T-cell (primary cell): ENCODE measurements at regions not wholly inside any gene's neighbourhood (a gene's known extent, or its start where the extent isn't known, plus 50 kb on each side); places are given as distances from the start of the nearest gene placed in this dataset.

Experiments used
- ATAC-seq, 4 experiments: fragments of 200-7000 bp in 3 of 4; fragments of 150-1000 bp in 1 of 4; cut with Tn5 transposase; replicated peaks in 1 of 4; 1 replicate in 3 of 4; 2 replicates in 1 of 4; pipeline ENCODE4 v1.10.0; 2021; ENCODE audit warnings: moderate library complexity in 3 of 4, mild to moderate bottlenecking in 2 of 4, moderate number of reproducible peaks in 1 of 4
- CTCF ChIA-PET, 2 donors: fragments of 300-600 bp; sonication (Branson Sonifier 250); formaldehyde crosslinking; loops; one replicate each; lab custom pipeline; 2022; ENCODE audit warnings: antibody characterized with exemption in 2 of 2; lab: Charles Lee
- POLR2A ChIA-PET, 2 donors: fragments of 300-600 bp; sonication (Branson Sonifier 250); formaldehyde crosslinking; loops; one replicate each; lab custom pipeline; 2022; ENCODE audit warnings: antibody characterized with exemption in 2 of 2; lab: Charles Lee
- DNase-seq, 35 experiments: peaks; one replicate each; pipeline versions ENCODE4 v3.0.0 to v3.0.0-alpha.2; 2013 to 2023
- H3K27ac ChIP-seq: one replicate; pipeline ENCODE4 v1.5.1; 2013; ENCODE audit warnings: low read length
- H3K27me3 ChIP-seq, 2 experiments: replicated peaks in 1 of 2; 1 replicate in 1 of 2; 2 replicates in 1 of 2; pipeline versions ENCODE4 v1.6.1 to v1.7.0; 2013; ENCODE audit warnings: low read length in 1 of 2, mixed read lengths in 1 of 2; ENCODE audit not compliant: control insufficient read depth in 2 of 2, insufficient read depth in 2 of 2; ENCODE audit errors: extremely low read depth in 1 of 2
- H3K36me3 ChIP-seq, 2 donors: 1 replicate in 1 of 2; 2 replicates in 1 of 2; pipeline versions ENCODE4 v1.6.1 to v1.7.0; 2013; ENCODE audit warnings: low read length in 1 of 2; ENCODE audit not compliant: control insufficient read depth in 2 of 2, insufficient read depth in 1 of 2; ENCODE audit errors: extremely low read depth in 1 of 2
- H3K4me1 ChIP-seq, 2 experiments: 1 replicate in 1 of 2; 2 replicates in 1 of 2; pipeline versions ENCODE4 v1.6.1 to v1.7.0; 2013; ENCODE audit warnings: low read length in 2 of 2, mixed read lengths in 1 of 2; ENCODE audit not compliant: insufficient read depth in 2 of 2, control insufficient read depth in 1 of 2; ENCODE audit errors: extremely low read depth in 1 of 2
- H3K4me3 ChIP-seq, 2 donors: 1 replicate in 1 of 2; 2 replicates in 1 of 2; pipeline versions ENCODE4 v1.5.1 to v1.7.0; 2013; ENCODE audit warnings: mild to moderate bottlenecking in 2 of 2, low read length in 1 of 2, moderate library complexity in 1 of 2; ENCODE audit not compliant: control insufficient read depth in 1 of 2; ENCODE audit errors: extremely low read depth in 1 of 2
- H3K9me3 ChIP-seq: 2 replicates; pipeline ENCODE4 v1.7.0; 2013
- H3K27ac Mint-ChIP-seq, 2 donors: one replicate each; pipeline ENCODE4 v1.8.0; 2020 to 2021; ENCODE audit warnings: mild to moderate bottlenecking in 2 of 2, mixed read lengths in 2 of 2
- H3K27me3 Mint-ChIP-seq, 2 donors: one replicate each; pipeline ENCODE4 v1.8.0; 2021 to 2022; ENCODE audit warnings: mixed read lengths in 2 of 2
- H3K36me3 Mint-ChIP-seq: one replicate; pipeline ENCODE4 v1.8.0; 2021; ENCODE audit warnings: mixed read lengths
- H3K4me1 Mint-ChIP-seq, 3 donors: one replicate each; pipeline ENCODE4 v1.8.0; 2020 to 2022; ENCODE audit warnings: mixed read lengths in 3 of 3, mild to moderate bottlenecking in 1 of 3
- H3K4me3 Mint-ChIP-seq, 3 donors: one replicate each; pipeline ENCODE4 v1.8.0; 2020 to 2022; ENCODE audit warnings: mild to moderate bottlenecking in 3 of 3, mixed read lengths in 3 of 3, moderate library complexity in 3 of 3
- H3K9me3 Mint-ChIP-seq, 3 donors: one replicate each; pipeline ENCODE4 v1.8.0; 2020 to 2022; ENCODE audit warnings: mixed read lengths in 3 of 3
- WGBS: methylation state at CpG from one replicate; pipeline ENCODE4 v1.1.5; 2013; ENCODE audit warnings: missing lambda C conversion rate; ENCODE audit not compliant: insufficient coverage; 5-methylcytosine and 5-hydroxymethylcytosine counted together

- Histone ChIP-seq H3K27ac (no peak overlapping the region), H3K36me3 (no peaks in the 10 kb centered on the region), H3K4me1 (no peaks in the 10 kb centered on the region), H3K27me3 (no peaks in the 10 kb centered on the region), H3K4me3 (no peak overlapping the region), H3K9me3 (no peaks in the 10 kb centered on the region)
- ChIA-PET POLR2A (interaction anchor here in 1 of 2 donors (0.6 kb wide), 1 partner anchor 13 kb away, joined by 4 read pairs; no protein-coding TSS in a partner anchor), CTCF (no interaction called here)
- H3K27me3 Mint-ChIP-seq: no peaks in the 10 kb centered on the region
- no peaks in the 10 kb centered on the region for H3K36me3 Mint-ChIP-seq
- ATAC-seq (no peak), DNase-seq (no peak)
- 86% methylated on average over 1 of the region's 1 CpG for WGBS
- no peaks in the 10 kb centered on the region for H3K4me1 Mint-ChIP-seq
- no peak overlapping the region for H3K27ac Mint-ChIP-seq
- H3K4me3 Mint-ChIP-seq: no peak overlapping the region
- peaks cover 2 to 12% (median 11%) of the 10 kb centered on the region in 3 donors for H3K9me3 Mint-ChIP-seq
These were observed 263.2 kb upstream of the NT5E start for GRCh38 chr6:85186546-85187175.

- Mint-ChIP-seq H3K4me1 (no peaks in the 10 kb centered on the region), H3K27ac (no peak overlapping the region), H3K36me3 (no peaks in the 10 kb centered on the region), H3K27me3 (no peaks in the 10 kb centered on the region), H3K4me3 (no peak overlapping the region), H3K9me3 (peaks cover 2 to 12% (median 11%) of the 10 kb centered on the region in 3 donors)
- ATAC-seq (no peak), DNase-seq (no peak)
- H3K4me3 ChIP-seq: no peak overlapping the region
- no CpG with 5 or more reads among the region's 1 CpG for WGBS
- H3K9me3 ChIP-seq: no peaks in the 10 kb centered on the region
- ChIA-PET POLR2A (interaction anchor here in 1 of 2 donors (0.6 kb wide), 1 partner anchor 12 kb away, joined by 4 read pairs; no protein-coding TSS in a partner anchor), CTCF (no interaction called here)
- no peaks in the 10 kb centered on the region for H3K4me1 ChIP-seq
- H3K27ac ChIP-seq: no peak overlapping the region
- no peaks in the 10 kb centered on the region for H3K36me3 ChIP-seq
- no peaks in the 10 kb centered on the region for H3K27me3 ChIP-seq
These were observed 263.9 kb upstream of the NT5E start for GRCh38 chr6:85185977-85186376.

- Mint-ChIP-seq H3K4me1 (no peaks in the 10 kb centered on the region), H3K27ac (no peak overlapping the region), H3K27me3 (no peaks in the 10 kb centered on the region), H3K36me3 (no peaks in the 10 kb centered on the region), H3K4me3 (no peak overlapping the region), H3K9me3 (peaks cover 3 to 7% (median 5%) of the 10 kb centered on the region in 3 donors)
- H3K4me3 ChIP-seq: no peak overlapping the region
- H3K27ac ChIP-seq: no peak overlapping the region
- CTCF ChIA-PET: no interaction called here
- H3K9me3 ChIP-seq: no peaks in the 10 kb centered on the region
- POLR2A ChIA-PET: no interaction called here
- H3K27me3 ChIP-seq: no peaks in the 10 kb centered on the region
- ATAC-seq: no peak
- H3K36me3 ChIP-seq: no peaks in the 10 kb centered on the region
- no peak for DNase-seq
- H3K4me1 ChIP-seq: no peaks in the 10 kb centered on the region
These were observed 266.0 kb upstream of the NT5E start for GRCh38 chr6:85183841-85184240.

- Mint-ChIP-seq H3K36me3 (no peaks in the 10 kb centered on the region), H3K9me3 (peaks cover 6 to 25% (median 7%) of the 10 kb centered on the region in 3 donors), H3K4me3 (no peak overlapping the region), H3K4me1 (no peaks in the 10 kb centered on the region), H3K27me3 (no peaks in the 10 kb centered on the region), H3K27ac (no peak overlapping the region)
- H3K27ac ChIP-seq: no peak overlapping the region
- DNase-seq: no peak
- ChIA-PET POLR2A (no interaction called here), CTCF (no interaction called here)
- no peaks in the 10 kb centered on the region for H3K9me3 ChIP-seq
- no peaks in the 10 kb centered on the region for H3K27me3 ChIP-seq
- ATAC-seq: no peak
- H3K4me1 ChIP-seq: no peaks in the 10 kb centered on the region
- H3K4me3 ChIP-seq: no peak overlapping the region
- H3K36me3 ChIP-seq: no peaks in the 10 kb centered on the region
These were observed 277.2 kb upstream of the NT5E start for GRCh38 chr6:85172705-85173104.

- no peak for ATAC-seq
- no peak for DNase-seq
- no peak overlapping the region for H3K4me3 ChIP-seq
These were observed 277.7 kb upstream of the NT5E start for GRCh38 chr6:85172161-85172560.

GRCh38 chr6:85169189-85169588, 280.7 kb upstream of the NT5E start:
- Mint-ChIP-seq H3K27me3 (no peaks in the 10 kb centered on the region), H3K4me3 (no peak overlapping the region), H3K9me3 (peaks cover under 1 to 4% (median 3%) of the 10 kb centered on the region in 3 donors), H3K4me1 (no peaks in the 10 kb centered on the region), H3K27ac (no peak overlapping the region), H3K36me3 (no peaks in the 10 kb centered on the region)
- H3K36me3 ChIP-seq: no peaks in the 10 kb centered on the region
- no peaks in the 10 kb centered on the region for H3K27me3 ChIP-seq
- no peak overlapping the region for H3K4me3 ChIP-seq
- DNase-seq (no peak), ATAC-seq (no peak)
- WGBS: no CpG with 5 or more reads among the region's 2 CpGs
- ChIA-PET POLR2A (no interaction called here), CTCF (no interaction called here)
- H3K9me3 ChIP-seq: no peaks in the 10 kb centered on the region
- H3K4me1 ChIP-seq: no peaks in the 10 kb centered on the region
- no peak overlapping the region for H3K27ac ChIP-seq

More at GRCh38 chr6:85172161-85172560, 277.7 kb upstream of the NT5E start:
- H3K9me3 Mint-ChIP-seq: peaks cover 6 to 25% (median 7%) of the 10 kb centered on the region in 3 donors
- ChIA-PET POLR2A (no interaction called here), CTCF (no interaction called here)
- H3K4me1 ChIP-seq: no peaks in the 10 kb centered on the region
- H3K4me1 Mint-ChIP-seq: no peaks in the 10 kb centered on the region
- H3K36me3 ChIP-seq: no peaks in the 10 kb centered on the region
- H3K27ac ChIP-seq: no peak overlapping the region
- H3K27me3 ChIP-seq: no peaks in the 10 kb centered on the region
- H3K4me3 Mint-ChIP-seq: no peak overlapping the region
- H3K27me3 Mint-ChIP-seq: no peaks in the 10 kb centered on the region
- H3K9me3 ChIP-seq: no peaks in the 10 kb centered on the region
- no peaks in the 10 kb centered on the region for H3K36me3 Mint-ChIP-seq
- WGBS: no CpG with 5 or more reads among the region's 2 CpGs
- no peak overlapping the region for H3K27ac Mint-ChIP-seq

- POLR2A ChIA-PET: no interaction called here
These were observed 281.7 kb upstream of the NT5E start for GRCh38 chr6:85168146-85168545.

More at GRCh38 chr6:85168146-85168545, 281.7 kb upstream of the NT5E start:
- Histone ChIP-seq H3K36me3 (no peaks in the 10 kb centered on the region), H3K27me3 (no peaks in the 10 kb centered on the region), H3K27ac (no peak overlapping the region), H3K4me3 (no peak overlapping the region), H3K9me3 (no peaks in the 10 kb centered on the region), H3K4me1 (no peaks in the 10 kb centered on the region)
- CTCF ChIA-PET: no interaction called here
- Mint-ChIP-seq H3K9me3 (peaks cover 2 to 4% (median 3%) of the 10 kb centered on the region in 3 donors), H3K27ac (no peak overlapping the region), H3K27me3 (no peaks in the 10 kb centered on the region), H3K4me3 (no peak overlapping the region), H3K36me3 (no peaks in the 10 kb centered on the region), H3K4me1 (no peaks in the 10 kb centered on the region)
- no peak for ATAC-seq
- 92% methylated on average over 2 of the region's 2 CpGs for whole genome bisulfite sequencing
- no peak for DNase-seq
